GM23248 (cell line): ENCODE measurements at regions not wholly inside any gene's neighbourhood (a gene's known extent, or its start where the extent isn't known, plus 50 kb on each side); places are given as distances from the start of the nearest gene placed in this dataset.
A peak's percentile ranks its signal among the peaks of the same experiment; 100 is the strongest.

ENCODE experiments used
- DNase-seq: peaks from one replicate; pipeline ENCODE4 v3.0.0-alpha.2; 2015
- H2AFZ ChIP-seq: fragments of 200-600 bp; sonication (generic); 2 replicates; pipeline ENCODE4 v1.6.1; 2016; ENCODE audit warnings: antibody characterized with exemption
- H3F3A ChIP-seq: fragments of 200-600 bp; sonication (generic); 2 replicates; pipeline ENCODE4 v1.6.1; 2016; ENCODE audit warnings: mild to moderate bottlenecking, antibody characterized with exemption, mixed run types; ENCODE audit not compliant: insufficient read depth
- H3K27ac ChIP-seq: fragments of 200-600 bp; sonication (generic); 2 replicates; pipeline ENCODE4 v1.5.1; 2016; ENCODE audit warnings: mild to moderate bottlenecking
- H3K27me3 ChIP-seq: fragments of 200-600 bp; sonication (generic); replicated peaks from 2 replicates; pipeline ENCODE4 v1.6.1; 2016; ENCODE audit warnings: mild to moderate bottlenecking; ENCODE audit not compliant: insufficient read depth
- H3K36me3 ChIP-seq: fragments of 200-600 bp; sonication (generic); 2 replicates; pipeline ENCODE4 v1.6.1; 2016; ENCODE audit warnings: low read depth, mild to moderate bottlenecking
- H3K4me1 ChIP-seq: fragments of 200-600 bp; sonication (generic); 2 replicates; pipeline ENCODE4 v1.6.1; 2016; ENCODE audit warnings: mild to moderate bottlenecking; ENCODE audit not compliant: insufficient read depth
- H3K4me2 ChIP-seq: fragments of 200-600 bp; sonication (generic); one replicate; pipeline ENCODE4 v1.6.1; 2016; ENCODE audit warnings: mild to moderate bottlenecking; ENCODE audit not compliant: unreplicated experiment
- H3K4me3 ChIP-seq: fragments of 200-600 bp; sonication (generic); 2 replicates; pipeline ENCODE4 v1.5.1; 2016; ENCODE audit warnings: mild to moderate bottlenecking
- H3K79me2 ChIP-seq: fragments of 200-600 bp; sonication (generic); 2 replicates; pipeline ENCODE4 v1.6.1; 2016; ENCODE audit warnings: mild to moderate bottlenecking; ENCODE audit not compliant: insufficient read depth
- H3K9ac ChIP-seq: fragments of 200-600 bp; sonication (generic); 2 replicates; pipeline ENCODE4 v1.6.1; 2016; ENCODE audit warnings: mild to moderate bottlenecking
- H3K9me2 ChIP-seq: fragments of 200-600 bp; sonication (generic); 2 replicates; pipeline ENCODE4 v1.6.1; 2016; ENCODE audit warnings: mixed run types, mild to moderate bottlenecking, moderate library complexity; ENCODE audit not compliant: insufficient read depth
- H3K9me3 ChIP-seq: fragments of 200-600 bp; sonication (generic); one replicate; pipeline ENCODE4 v1.6.1; 2017; ENCODE audit warnings: low read depth
- H4K20me1 ChIP-seq: fragments of 200-600 bp; sonication (generic); 2 replicates; pipeline ENCODE4 v1.6.0; 2016; ENCODE audit not compliant: insufficient read depth
- EZH2 ChIP-seq: fragments of 200-600 bp; sonication (generic); IDR thresholded peaks from 2 replicates; pipeline ENCODE4 v1.6.1; 2018; ENCODE audit warnings: antibody characterized with exemption, mild to moderate bottlenecking; ENCODE audit not compliant: insufficient read depth, poor library complexity, severe bottlenecking
- EZH2phosphoT487 ChIP-seq: fragments of 200-600 bp; sonication (generic); IDR thresholded peaks from 2 replicates; pipeline ENCODE4 v1.6.1; 2018; ENCODE audit warnings: antibody characterized with exemption, moderate library complexity, mild to moderate bottlenecking, low read depth; ENCODE audit not compliant: insufficient read depth
- WGBS, 2 experiments: methylation state at CpG; one replicate each; pipeline ENCODE4 v1.1.6; 2015 to 2017; ENCODE audit warnings: low lambda C conversion rate in 2 of 2, low coverage in 1 of 2; ENCODE audit errors: missing lambda C conversion rate in 2 of 2; 5-methylcytosine and 5-hydroxymethylcytosine counted together
- in situ Hi-C: fragments of 300-500 bp; cut with MboI; formaldehyde crosslinking; loops from 2 replicates; pipeline ENCODE4 v1.15.0; 2020

GRCh38 chr2:224146356-224147160 is 107.5 kb upstream of the SERPINE2 start:
- H3F3A ChIP-seq = peaks cover 50% of the 10 kb centered on the region

GRCh38 chr2:224145751-224146355 is 106.8 kb upstream of the SERPINE2 start:
- peak overlapping the region; percentile 60 for H3K27ac ChIP-seq
- H3K4me3 ChIP-seq = no peak overlapping the region
- no peaks in the 10 kb centered on the region for H3K36me3 ChIP-seq
- in situ Hi-C loops = no loop called here
- no peaks in the 10 kb centered on the region for H3K79me2 ChIP-seq
- peaks cover 55% of the 10 kb centered on the region for H3F3A ChIP-seq
- WGBS, 2 experiments = 0 to 1% methylated on average over 3 of the region's 3 CpGs
- H3K27me3 ChIP-seq = no peaks in the 10 kb centered on the region
- peak; percentile 91 for DNase-seq
- TF ChIP-seq EZH2phosphoT487 (no peak), EZH2 (no peak)
- H2AFZ ChIP-seq = peak overlapping the region; percentile 51
- no peaks in the 10 kb centered on the region for H3K9me3 ChIP-seq
- peak overlapping the region; percentile 51 for H3K4me2 ChIP-seq
- H3K9me2 ChIP-seq = no peaks in the 10 kb centered on the region
- no peaks in the 10 kb centered on the region for H4K20me1 ChIP-seq
- peaks cover 54% of the 10 kb centered on the region for H3K4me1 ChIP-seq
- no peak overlapping the region for H3K9ac ChIP-seq

More at GRCh38 chr2:224146356-224147160, 107.5 kb upstream of the SERPINE2 start:
- peak overlapping the region; percentile 60 for H3K27ac ChIP-seq
- no peak for TF ChIP-seq EZH2
- no peak for TF ChIP-seq EZH2phosphoT487
- no peak overlapping the region for H3K4me3 ChIP-seq
- in situ Hi-C loops = no loop called here
- peak overlapping the region; percentile 51 for H2AFZ ChIP-seq
- H3K9me2 ChIP-seq = no peaks in the 10 kb centered on the region
- H4K20me1 ChIP-seq = no peaks in the 10 kb centered on the region
- WGBS, 2 experiments = 82 to 84% methylated on average over 6 of the region's 6 CpGs
- peaks cover 52% of the 10 kb centered on the region for H3K4me1 ChIP-seq
- H3K9me3 ChIP-seq = no peaks in the 10 kb centered on the region
- no peaks in the 10 kb centered on the region for H3K27me3 ChIP-seq
- H3K4me2 ChIP-seq = peak overlapping the region; percentile 51
- no peak for DNase-seq
- H3K36me3 ChIP-seq = no peaks in the 10 kb centered on the region
- no peaks in the 10 kb centered on the region for H3K79me2 ChIP-seq
- no peak overlapping the region for H3K9ac ChIP-seq

GRCh38 chr2:224143526-224143925 is 104.4 kb upstream of the SERPINE2 start:
- in situ Hi-C loops = no loop called here
- DNase-seq = peak; percentile 10
- Histone ChIP-seq H3K27me3 (no peaks in the 10 kb centered on the region), H3K79me2 (no peaks in the 10 kb centered on the region), H3F3A (peaks cover 55% of the 10 kb centered on the region), H3K4me2 (peak overlapping the region; percentile 10), H3K9me3 (no peaks in the 10 kb centered on the region), H3K4me3 (no peak overlapping the region), H3K27ac (peak overlapping the region; percentile 70; the same call in 1 of the 2 replicates), H3K9ac (no peak overlapping the region), H4K20me1 (no peaks in the 10 kb centered on the region), H3K36me3 (no peaks in the 10 kb centered on the region), H3K4me1 (peaks cover 54% of the 10 kb centered on the region), H2AFZ (no peak overlapping the region; the same call in 1 of the 2 replicates), H3K9me2 (no peaks in the 10 kb centered on the region)
- 47 to 61% methylated on average over 1 of the region's 1 CpG for WGBS, 2 experiments
- TF ChIP-seq EZH2phosphoT487 (no peak), EZH2 (no peak)

GRCh38 chr2:224142397-224143312 is 103.6 kb upstream of the SERPINE2 start:
- no peak for TF ChIP-seq EZH2
- 0 out of 2 replicates have a peak, but pooled peaks have one; percentile 36 for TF ChIP-seq EZH2phosphoT487
- Histone ChIP-seq H3K4me1 (peaks cover 52% of the 10 kb centered on the region), H3K36me3 (no peaks in the 10 kb centered on the region), H3K9me3 (no peaks in the 10 kb centered on the region), H3K27me3 (no peaks in the 10 kb centered on the region), H3F3A (peaks cover 52% of the 10 kb centered on the region), H2AFZ (no peak overlapping the region), H3K79me2 (no peaks in the 10 kb centered on the region), H3K9ac (peak overlapping the region; percentile 40), H3K9me2 (no peaks in the 10 kb centered on the region), H4K20me1 (no peaks in the 10 kb centered on the region), H3K4me2 (peak overlapping the region; percentile 76), H3K27ac (peak overlapping the region; percentile 70), H3K4me3 (no peak overlapping the region)
- in situ Hi-C loops = no loop called here
- 6 to 8% methylated on average over 4 of the region's 4 CpGs for WGBS, 2 experiments
- peak; percentile 85 for DNase-seq
